GM23338 (cell line): ENCODE measurements at regions not wholly inside any gene's neighbourhood (a gene's known extent, or its start where the extent isn't known, plus 50 kb on each side); places are given as distances from the start of the nearest gene placed in this dataset.

Experiments
- ATAC-seq: fragments of 200-7000 bp; cut with Tn5 transposase; 3 replicates; pipeline ENCODE4 v1.9.1; 2020
- DNase-seq: peaks from one replicate; pipeline ENCODE4 v3.0.0-alpha.2; 2015; ENCODE audit warnings: low spot score
- H2AFZ ChIP-seq: fragments of 200-600 bp; sonication (generic); 2 replicates; pipeline ENCODE4 v1.8.0; 2016; ENCODE audit warnings: antibody characterized with exemption, mild to moderate bottlenecking, moderate library complexity
- H3F3A ChIP-seq: fragments of 200-600 bp; sonication (generic); replicated peaks from 2 replicates; pipeline ENCODE4 v1.8.0; 2017; ENCODE audit warnings: antibody characterized with exemption, mixed run types, low read depth
- H3K27ac ChIP-seq: fragments of 200-600 bp; sonication (generic); 2 replicates; pipeline ENCODE4 v1.6.1; 2016; ENCODE audit warnings: low read depth
- H3K27me3 ChIP-seq: fragments of 200-600 bp; sonication (generic); 2 replicates; pipeline ENCODE4 v1.8.0; 2016; ENCODE audit warnings: mild to moderate bottlenecking, mixed run types, moderate library complexity; ENCODE audit not compliant: insufficient read depth
- H3K36me3 ChIP-seq: fragments of 200-600 bp; sonication (generic); 2 replicates; pipeline ENCODE4 v1.8.0; 2016; ENCODE audit warnings: mild to moderate bottlenecking; ENCODE audit not compliant: insufficient read depth
- H3K4me1 ChIP-seq: fragments of 200-600 bp; sonication (generic); 2 replicates; pipeline ENCODE4 v1.8.0; 2016; ENCODE audit warnings: mild to moderate bottlenecking, moderate library complexity; ENCODE audit not compliant: insufficient read depth
- H3K4me2 ChIP-seq: fragments of 200-600 bp; sonication (generic); 2 replicates; pipeline ENCODE4 v1.7.1; 2017; ENCODE audit warnings: mixed run types
- H3K4me3 ChIP-seq: fragments of 200-600 bp; sonication (generic); 2 replicates; pipeline ENCODE4 v1.6.1; 2016; ENCODE audit warnings: mixed run types
- H3K79me2 ChIP-seq: fragments of 200-600 bp; sonication (generic); replicated peaks from 2 replicates; pipeline ENCODE4 v1.8.0; 2017; ENCODE audit warnings: mild to moderate bottlenecking; ENCODE audit not compliant: insufficient read depth
- H3K9me2 ChIP-seq: fragments of 200-600 bp; sonication (generic); 2 replicates; pipeline ENCODE4 v1.8.0; 2017; ENCODE audit not compliant: insufficient read depth
- H4K20me1 ChIP-seq: fragments of 200-600 bp; sonication (generic); replicated peaks from 2 replicates; pipeline ENCODE4 v1.8.0; 2017; ENCODE audit warnings: mild to moderate bottlenecking; ENCODE audit not compliant: insufficient read depth
- H3K27ac Mint-ChIP-seq: 2 replicates; pipeline ENCODE4 v1.8.0; 2020; ENCODE audit warnings: inconsistent platforms, mild to moderate bottlenecking, moderate library complexity, mixed read lengths
- H3K27me3 Mint-ChIP-seq: 3 replicates; pipeline ENCODE4 v1.8.0; 2022; ENCODE audit warnings: low read depth, mild to moderate bottlenecking, moderate library complexity, mixed read lengths, inconsistent platforms; ENCODE audit not compliant: insufficient read depth, poor library complexity
- H3K36me3 Mint-ChIP-seq: 3 replicates; pipeline ENCODE4 v1.8.0; 2021; ENCODE audit warnings: low read depth, mild to moderate bottlenecking, inconsistent platforms, moderate library complexity, mixed read lengths
- H3K4me1 Mint-ChIP-seq: 3 replicates; pipeline ENCODE4 v1.8.0; 2020; ENCODE audit warnings: mild to moderate bottlenecking, inconsistent platforms, mixed read lengths
- H3K4me3 Mint-ChIP-seq: 3 replicates; pipeline ENCODE4 v1.8.0; 2021; ENCODE audit warnings: moderate library complexity, mild to moderate bottlenecking, inconsistent platforms, mixed read lengths
- H3K9me3 Mint-ChIP-seq: 3 replicates; pipeline ENCODE4 v1.8.0; 2020; ENCODE audit warnings: moderate library complexity, mild to moderate bottlenecking, inconsistent platforms, mixed read lengths
- CREB1 ChIP-seq: fragments of 250-450 bp; sonication (Bioruptor Pico); IDR thresholded peaks from 2 replicates; pipeline ENCODE4 v1.5.0; 2020; ENCODE audit warnings: low read depth, mild to moderate bottlenecking, moderate library complexity
- EZH2 ChIP-seq: fragments of 200-600 bp; sonication (generic); IDR thresholded peaks from one replicate; pipeline ENCODE4 v1.8.0; 2017; ENCODE audit warnings: antibody characterized with exemption, mild to moderate bottlenecking, low read depth; ENCODE audit not compliant: unreplicated experiment
- EZH2phosphoT487 ChIP-seq: fragments of 200-600 bp; sonication (generic); IDR thresholded peaks from one replicate; pipeline ENCODE4 v1.8.1; 2018; ENCODE audit warnings: antibody characterized with exemption; ENCODE audit not compliant: unreplicated experiment
- JUNB ChIP-seq: IDR thresholded peaks from one replicate; pipeline ENCODE4 v1.6.1; 2016; ENCODE audit warnings: antibody characterized with exemption; ENCODE audit not compliant: unreplicated experiment
- NANOG ChIP-seq: IDR thresholded peaks from 2 replicates; pipeline ENCODE4 v1.6.1; 2016; ENCODE audit warnings: antibody characterized with exemption, borderline replicate concordance
- POLR2AphosphoS5 ChIP-seq: IDR thresholded peaks from 2 replicates; pipeline ENCODE4 v1.6.1; 2016; ENCODE audit warnings: antibody characterized with exemption, low read depth
- STAT1 ChIP-seq: IDR thresholded peaks from one replicate; pipeline ENCODE4 v1.6.1; 2016; ENCODE audit warnings: antibody characterized with exemption; ENCODE audit not compliant: unreplicated experiment
- ZNF114 ChIP-seq: fragments of 250-450 bp; sonication (Bioruptor Pico); IDR thresholded peaks from 2 replicates; pipeline ENCODE4 v1.5.0; 2020; ENCODE audit warnings: mild to moderate bottlenecking, moderate library complexity
- ZNF331 ChIP-seq: fragments of 250-450 bp; sonication (Bioruptor Pico); IDR thresholded peaks from 2 replicates; pipeline ENCODE4 v1.5.0; 2020; ENCODE audit warnings: low read depth, mild to moderate bottlenecking, moderate library complexity
- TF ChIP-seq, protein P1 (sequence below): fragments of 250-450 bp; sonication (Bioruptor Pico); IDR thresholded peaks from 2 replicates; pipeline ENCODE4 v1.5.0; 2020; ENCODE audit warnings: mild to moderate bottlenecking, moderate library complexity
- TF ChIP-seq, protein P2 (sequence below): IDR thresholded peaks from 2 replicates; pipeline ENCODE4 v1.6.1; 2016; ENCODE audit warnings: antibody characterized with exemption
- TF ChIP-seq, protein P3 (sequence below): IDR thresholded peaks from one replicate; pipeline ENCODE4 v1.6.1; 2018; ENCODE audit warnings: antibody characterized with exemption; ENCODE audit not compliant: unreplicated experiment
- TF ChIP-seq, protein P4 (sequence below), 2 experiments: fragments of 200-600 bp in 1 of 2; sonication (generic) in 1 of 2; conservative IDR thresholded peaks; 2 replicates each; pipeline versions ENCODE4 v1.5.1 to v1.6.1; 2016 to 2017; ENCODE audit warnings: antibody characterized with exemption in 2 of 2, low read depth in 2 of 2, mild to moderate bottlenecking in 2 of 2, moderate library complexity in 1 of 2

DNA sequence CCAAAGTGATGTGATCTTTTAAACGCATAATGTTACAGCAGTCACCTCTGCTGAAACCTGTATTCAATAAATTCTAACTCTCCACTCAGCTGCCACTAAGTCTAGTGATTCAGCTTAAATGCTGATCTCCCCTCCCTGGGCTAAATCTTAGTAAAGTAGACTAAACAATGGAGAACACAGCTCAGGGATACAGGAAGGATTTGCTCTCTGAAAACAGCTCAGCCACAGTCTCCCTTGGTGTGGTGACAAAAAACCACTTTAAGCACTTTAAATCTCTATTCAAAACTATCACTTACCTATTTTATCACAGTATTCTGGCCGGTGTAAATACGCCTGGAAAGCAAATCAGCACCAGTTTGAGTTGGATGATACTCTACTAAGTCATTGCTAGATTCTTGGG is 130.6 kb downstream of the RFX6 start:
- H3K27me3 ChIP-seq = no peaks in the 10 kb centered on the region
- TF ChIP-seq JUNB = no peak
- TF ChIP-seq POLR2AphosphoS5 = no peak
- no peak for TF ChIP-seq EZH2
- no peak for TF ChIP-seq NANOG
- TF ChIP-seq, protein P1, sequence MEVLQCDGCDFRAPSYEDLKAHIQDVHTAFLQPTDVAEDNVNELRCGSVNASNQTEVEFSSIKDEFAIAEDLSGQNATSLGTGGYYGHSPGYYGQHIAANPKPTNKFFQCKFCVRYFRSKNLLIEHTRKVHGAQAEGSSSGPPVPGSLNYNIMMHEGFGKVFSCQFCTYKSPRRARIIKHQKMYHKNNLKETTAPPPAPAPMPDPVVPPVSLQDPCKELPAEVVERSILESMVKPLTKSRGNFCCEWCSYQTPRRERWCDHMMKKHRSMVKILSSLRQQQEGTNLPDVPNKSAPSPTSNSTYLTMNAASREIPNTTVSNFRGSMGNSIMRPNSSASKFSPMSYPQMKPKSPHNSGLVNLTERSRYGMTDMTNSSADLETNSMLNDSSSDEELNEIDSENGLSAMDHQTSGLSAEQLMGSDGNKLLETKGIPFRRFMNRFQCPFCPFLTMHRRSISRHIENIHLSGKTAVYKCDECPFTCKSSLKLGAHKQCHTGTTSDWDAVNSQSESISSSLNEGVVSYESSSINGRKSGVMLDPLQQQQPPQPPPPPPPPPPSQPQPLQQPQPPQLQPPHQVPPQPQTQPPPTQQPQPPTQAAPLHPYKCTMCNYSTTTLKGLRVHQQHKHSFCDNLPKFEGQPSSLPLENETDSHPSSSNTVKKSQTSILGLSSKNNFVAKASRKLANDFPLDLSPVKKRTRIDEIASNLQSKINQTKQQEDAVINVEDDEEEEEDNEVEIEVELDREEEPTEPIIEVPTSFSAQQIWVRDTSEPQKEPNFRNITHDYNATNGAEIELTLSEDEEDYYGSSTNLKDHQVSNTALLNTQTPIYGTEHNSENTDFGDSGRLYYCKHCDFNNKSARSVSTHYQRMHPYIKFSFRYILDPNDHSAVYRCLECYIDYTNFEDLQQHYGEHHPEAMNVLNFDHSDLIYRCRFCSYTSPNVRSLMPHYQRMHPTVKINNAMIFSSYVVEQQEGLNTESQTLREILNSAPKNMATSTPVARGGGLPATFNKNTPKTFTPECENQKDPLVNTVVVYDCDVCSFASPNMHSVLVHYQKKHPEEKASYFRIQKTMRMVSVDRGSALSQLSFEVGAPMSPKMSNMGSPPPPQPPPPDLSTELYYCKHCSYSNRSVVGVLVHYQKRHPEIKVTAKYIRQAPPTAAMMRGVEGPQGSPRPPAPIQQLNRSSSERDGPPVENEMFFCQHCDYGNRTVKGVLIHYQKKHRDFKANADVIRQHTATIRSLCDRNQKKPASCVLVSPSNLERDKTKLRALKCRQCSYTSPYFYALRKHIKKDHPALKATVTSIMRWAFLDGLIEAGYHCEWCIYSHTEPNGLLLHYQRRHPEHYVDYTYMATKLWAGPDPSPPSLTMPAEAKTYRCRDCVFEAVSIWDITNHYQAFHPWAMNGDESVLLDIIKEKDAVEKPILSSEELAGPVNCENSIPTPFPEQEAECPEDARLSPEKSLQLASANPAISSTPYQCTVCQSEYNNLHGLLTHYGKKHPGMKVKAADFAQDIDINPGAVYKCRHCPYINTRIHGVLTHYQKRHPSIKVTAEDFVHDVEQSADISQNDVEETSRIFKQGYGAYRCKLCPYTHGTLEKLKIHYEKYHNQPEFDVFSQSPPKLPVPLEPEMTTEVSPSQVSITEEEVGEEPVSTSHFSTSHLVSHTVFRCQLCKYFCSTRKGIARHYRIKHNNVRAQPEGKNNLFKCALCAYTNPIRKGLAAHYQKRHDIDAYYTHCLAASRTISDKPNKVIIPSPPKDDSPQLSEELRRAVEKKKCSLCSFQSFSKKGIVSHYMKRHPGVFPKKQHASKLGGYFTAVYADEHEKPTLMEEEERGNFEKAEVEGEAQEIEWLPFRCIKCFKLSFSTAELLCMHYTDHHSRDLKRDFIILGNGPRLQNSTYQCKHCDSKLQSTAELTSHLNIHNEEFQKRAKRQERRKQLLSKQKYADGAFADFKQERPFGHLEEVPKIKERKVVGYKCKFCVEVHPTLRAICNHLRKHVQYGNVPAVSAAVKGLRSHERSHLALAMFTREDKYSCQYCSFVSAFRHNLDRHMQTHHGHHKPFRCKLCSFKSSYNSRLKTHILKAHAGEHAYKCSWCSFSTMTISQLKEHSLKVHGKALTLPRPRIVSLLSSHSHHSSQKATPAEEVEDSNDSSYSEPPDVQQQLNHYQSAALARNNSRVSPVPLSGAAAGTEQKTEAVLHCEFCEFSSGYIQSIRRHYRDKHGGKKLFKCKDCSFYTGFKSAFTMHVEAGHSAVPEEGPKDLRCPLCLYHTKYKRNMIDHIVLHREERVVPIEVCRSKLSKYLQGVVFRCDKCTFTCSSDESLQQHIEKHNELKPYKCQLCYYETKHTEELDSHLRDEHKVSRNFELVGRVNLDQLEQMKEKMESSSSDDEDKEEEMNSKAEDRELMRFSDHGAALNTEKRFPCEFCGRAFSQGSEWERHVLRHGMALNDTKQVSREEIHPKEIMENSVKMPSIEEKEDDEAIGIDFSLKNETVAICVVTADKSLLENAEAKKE = no peak
- TF ChIP-seq, protein P2, sequence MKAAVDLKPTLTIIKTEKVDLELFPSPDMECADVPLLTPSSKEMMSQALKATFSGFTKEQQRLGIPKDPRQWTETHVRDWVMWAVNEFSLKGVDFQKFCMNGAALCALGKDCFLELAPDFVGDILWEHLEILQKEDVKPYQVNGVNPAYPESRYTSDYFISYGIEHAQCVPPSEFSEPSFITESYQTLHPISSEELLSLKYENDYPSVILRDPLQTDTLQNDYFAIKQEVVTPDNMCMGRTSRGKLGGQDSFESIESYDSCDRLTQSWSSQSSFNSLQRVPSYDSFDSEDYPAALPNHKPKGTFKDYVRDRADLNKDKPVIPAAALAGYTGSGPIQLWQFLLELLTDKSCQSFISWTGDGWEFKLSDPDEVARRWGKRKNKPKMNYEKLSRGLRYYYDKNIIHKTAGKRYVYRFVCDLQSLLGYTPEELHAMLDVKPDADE = no peak
- TF ChIP-seq ZNF331 (CRISPR knock-in tag) = no peak
- TF ChIP-seq, protein P3, sequence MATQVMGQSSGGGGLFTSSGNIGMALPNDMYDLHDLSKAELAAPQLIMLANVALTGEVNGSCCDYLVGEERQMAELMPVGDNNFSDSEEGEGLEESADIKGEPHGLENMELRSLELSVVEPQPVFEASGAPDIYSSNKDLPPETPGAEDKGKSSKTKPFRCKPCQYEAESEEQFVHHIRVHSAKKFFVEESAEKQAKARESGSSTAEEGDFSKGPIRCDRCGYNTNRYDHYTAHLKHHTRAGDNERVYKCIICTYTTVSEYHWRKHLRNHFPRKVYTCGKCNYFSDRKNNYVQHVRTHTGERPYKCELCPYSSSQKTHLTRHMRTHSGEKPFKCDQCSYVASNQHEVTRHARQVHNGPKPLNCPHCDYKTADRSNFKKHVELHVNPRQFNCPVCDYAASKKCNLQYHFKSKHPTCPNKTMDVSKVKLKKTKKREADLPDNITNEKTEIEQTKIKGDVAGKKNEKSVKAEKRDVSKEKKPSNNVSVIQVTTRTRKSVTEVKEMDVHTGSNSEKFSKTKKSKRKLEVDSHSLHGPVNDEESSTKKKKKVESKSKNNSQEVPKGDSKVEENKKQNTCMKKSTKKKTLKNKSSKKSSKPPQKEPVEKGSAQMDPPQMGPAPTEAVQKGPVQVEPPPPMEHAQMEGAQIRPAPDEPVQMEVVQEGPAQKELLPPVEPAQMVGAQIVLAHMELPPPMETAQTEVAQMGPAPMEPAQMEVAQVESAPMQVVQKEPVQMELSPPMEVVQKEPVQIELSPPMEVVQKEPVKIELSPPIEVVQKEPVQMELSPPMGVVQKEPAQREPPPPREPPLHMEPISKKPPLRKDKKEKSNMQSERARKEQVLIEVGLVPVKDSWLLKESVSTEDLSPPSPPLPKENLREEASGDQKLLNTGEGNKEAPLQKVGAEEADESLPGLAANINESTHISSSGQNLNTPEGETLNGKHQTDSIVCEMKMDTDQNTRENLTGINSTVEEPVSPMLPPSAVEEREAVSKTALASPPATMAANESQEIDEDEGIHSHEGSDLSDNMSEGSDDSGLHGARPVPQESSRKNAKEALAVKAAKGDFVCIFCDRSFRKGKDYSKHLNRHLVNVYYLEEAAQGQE = no peak
- TF ChIP-seq, protein P4, sequence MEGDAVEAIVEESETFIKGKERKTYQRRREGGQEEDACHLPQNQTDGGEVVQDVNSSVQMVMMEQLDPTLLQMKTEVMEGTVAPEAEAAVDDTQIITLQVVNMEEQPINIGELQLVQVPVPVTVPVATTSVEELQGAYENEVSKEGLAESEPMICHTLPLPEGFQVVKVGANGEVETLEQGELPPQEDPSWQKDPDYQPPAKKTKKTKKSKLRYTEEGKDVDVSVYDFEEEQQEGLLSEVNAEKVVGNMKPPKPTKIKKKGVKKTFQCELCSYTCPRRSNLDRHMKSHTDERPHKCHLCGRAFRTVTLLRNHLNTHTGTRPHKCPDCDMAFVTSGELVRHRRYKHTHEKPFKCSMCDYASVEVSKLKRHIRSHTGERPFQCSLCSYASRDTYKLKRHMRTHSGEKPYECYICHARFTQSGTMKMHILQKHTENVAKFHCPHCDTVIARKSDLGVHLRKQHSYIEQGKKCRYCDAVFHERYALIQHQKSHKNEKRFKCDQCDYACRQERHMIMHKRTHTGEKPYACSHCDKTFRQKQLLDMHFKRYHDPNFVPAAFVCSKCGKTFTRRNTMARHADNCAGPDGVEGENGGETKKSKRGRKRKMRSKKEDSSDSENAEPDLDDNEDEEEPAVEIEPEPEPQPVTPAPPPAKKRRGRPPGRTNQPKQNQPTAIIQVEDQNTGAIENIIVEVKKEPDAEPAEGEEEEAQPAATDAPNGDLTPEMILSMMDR (conservative IDR thresholded peaks at IDR 0.05; ENCODE audit: low read depth in 2 of 2) = no peak
- no peak for TF ChIP-seq STAT1
- no peak for TF ChIP-seq EZH2phosphoT487
- no peak for TF ChIP-seq ZNF114 (CRISPR knock-in tag)
- no peak for TF ChIP-seq CREB1 (CRISPR knock-in tag)
- no peaks in the 10 kb centered on the region for H3K27me3 Mint-ChIP-seq
- no peak overlapping the region for H2AFZ ChIP-seq
- no peak for DNase-seq
- H3K4me3 Mint-ChIP-seq = no peak overlapping the region
- H3K36me3 Mint-ChIP-seq = no peaks in the 10 kb centered on the region
- no peaks in the 10 kb centered on the region for H3K9me3 Mint-ChIP-seq
- H4K20me1 ChIP-seq = no peaks in the 10 kb centered on the region
- no peak overlapping the region for H3K4me3 ChIP-seq
- H3K27ac ChIP-seq = no peak overlapping the region
- no peak overlapping the region for H3K27ac Mint-ChIP-seq
- ATAC-seq = no peak; the same call in 1 of the 3 replicates
- no peaks in the 10 kb centered on the region for H3K4me1 ChIP-seq
- no peaks in the 10 kb centered on the region for H3K9me2 ChIP-seq
- peaks cover 6% of the 10 kb centered on the region; the same call in 2 of the 3 replicates for H3K4me1 Mint-ChIP-seq
- H3F3A ChIP-seq = no peaks in the 10 kb centered on the region
- H3K79me2 ChIP-seq = no peaks in the 10 kb centered on the region
- H3K36me3 ChIP-seq = no peaks in the 10 kb centered on the region
- H3K4me2 ChIP-seq = no peak overlapping the region
